Omental fat pad (tissue), 3 donors: ENCODE measurements at regions not wholly inside any gene's neighbourhood (a gene's known extent, or its start where the extent isn't known, plus 50 kb on each side); places are given as distances from the start of the nearest gene placed in this dataset.

ENCODE experiments used
- ATAC-seq: fragments of 150-250 bp; one replicate; pipeline ENCODE4 v1.9.1; 2016; ENCODE audit warnings: mild to moderate bottlenecking, moderate library complexity; ENCODE audit not compliant: low FRiP score
- DNase-seq: peaks from one replicate; pipeline ENCODE4 v3.0.0-alpha.2; 2019; ENCODE audit warnings: low spot score
- TF ChIP-seq, protein P1 (sequence below), 3 donors: fragments of 450-650 bp; IDR thresholded peaks; one replicate each; pipeline ENCODE4 v1.5.1; 2016 to 2017; ENCODE audit warnings: antibody characterized with exemption in 3 of 3, mild to moderate bottlenecking in 3 of 3, moderate library complexity in 2 of 3

DNA sequence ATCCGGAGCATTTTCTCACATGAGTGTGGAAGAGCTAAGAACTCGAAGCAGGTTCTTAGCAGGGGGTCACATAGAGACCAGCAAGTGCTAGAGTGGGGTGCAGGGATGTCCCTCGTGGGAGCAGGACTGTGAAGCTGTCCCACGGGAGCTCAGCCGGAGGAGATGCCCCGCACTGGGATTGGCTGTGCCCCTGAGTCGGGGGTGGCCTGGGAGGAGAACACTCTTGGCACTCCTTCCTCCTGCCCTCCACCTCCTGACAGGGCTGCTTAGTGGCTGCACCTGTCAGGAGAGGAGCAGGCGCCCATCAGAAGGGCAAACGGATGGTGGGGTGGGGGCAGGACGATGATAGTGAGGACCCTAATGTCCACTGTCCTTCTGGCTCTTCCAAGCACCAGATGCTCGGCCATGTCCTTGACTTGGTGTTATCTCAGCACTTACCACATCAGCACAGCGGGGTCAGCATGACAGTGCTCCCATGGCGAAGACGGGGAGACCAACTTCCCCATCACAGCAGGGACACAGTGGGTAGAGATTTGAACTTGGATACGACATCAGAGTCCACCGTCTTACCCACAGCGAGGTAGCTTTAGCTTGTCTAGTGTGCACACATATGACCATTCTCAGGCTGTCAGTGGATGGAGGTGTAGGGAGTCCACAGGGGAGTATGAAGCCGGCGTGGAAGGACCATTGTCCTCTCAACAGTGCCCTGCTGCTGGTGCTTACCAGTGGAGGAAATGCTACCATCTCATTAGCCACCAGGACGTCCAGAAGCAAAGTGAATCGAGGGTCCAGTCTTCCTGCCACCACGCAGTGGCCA lies 142.5 kb upstream of the SHH start:
- ATAC-seq (no peak), DNase-seq (no peak)
- TF ChIP-seq, protein P1, sequence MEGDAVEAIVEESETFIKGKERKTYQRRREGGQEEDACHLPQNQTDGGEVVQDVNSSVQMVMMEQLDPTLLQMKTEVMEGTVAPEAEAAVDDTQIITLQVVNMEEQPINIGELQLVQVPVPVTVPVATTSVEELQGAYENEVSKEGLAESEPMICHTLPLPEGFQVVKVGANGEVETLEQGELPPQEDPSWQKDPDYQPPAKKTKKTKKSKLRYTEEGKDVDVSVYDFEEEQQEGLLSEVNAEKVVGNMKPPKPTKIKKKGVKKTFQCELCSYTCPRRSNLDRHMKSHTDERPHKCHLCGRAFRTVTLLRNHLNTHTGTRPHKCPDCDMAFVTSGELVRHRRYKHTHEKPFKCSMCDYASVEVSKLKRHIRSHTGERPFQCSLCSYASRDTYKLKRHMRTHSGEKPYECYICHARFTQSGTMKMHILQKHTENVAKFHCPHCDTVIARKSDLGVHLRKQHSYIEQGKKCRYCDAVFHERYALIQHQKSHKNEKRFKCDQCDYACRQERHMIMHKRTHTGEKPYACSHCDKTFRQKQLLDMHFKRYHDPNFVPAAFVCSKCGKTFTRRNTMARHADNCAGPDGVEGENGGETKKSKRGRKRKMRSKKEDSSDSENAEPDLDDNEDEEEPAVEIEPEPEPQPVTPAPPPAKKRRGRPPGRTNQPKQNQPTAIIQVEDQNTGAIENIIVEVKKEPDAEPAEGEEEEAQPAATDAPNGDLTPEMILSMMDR (IDR thresholded peaks at IDR 0.05): no peak

DNA sequence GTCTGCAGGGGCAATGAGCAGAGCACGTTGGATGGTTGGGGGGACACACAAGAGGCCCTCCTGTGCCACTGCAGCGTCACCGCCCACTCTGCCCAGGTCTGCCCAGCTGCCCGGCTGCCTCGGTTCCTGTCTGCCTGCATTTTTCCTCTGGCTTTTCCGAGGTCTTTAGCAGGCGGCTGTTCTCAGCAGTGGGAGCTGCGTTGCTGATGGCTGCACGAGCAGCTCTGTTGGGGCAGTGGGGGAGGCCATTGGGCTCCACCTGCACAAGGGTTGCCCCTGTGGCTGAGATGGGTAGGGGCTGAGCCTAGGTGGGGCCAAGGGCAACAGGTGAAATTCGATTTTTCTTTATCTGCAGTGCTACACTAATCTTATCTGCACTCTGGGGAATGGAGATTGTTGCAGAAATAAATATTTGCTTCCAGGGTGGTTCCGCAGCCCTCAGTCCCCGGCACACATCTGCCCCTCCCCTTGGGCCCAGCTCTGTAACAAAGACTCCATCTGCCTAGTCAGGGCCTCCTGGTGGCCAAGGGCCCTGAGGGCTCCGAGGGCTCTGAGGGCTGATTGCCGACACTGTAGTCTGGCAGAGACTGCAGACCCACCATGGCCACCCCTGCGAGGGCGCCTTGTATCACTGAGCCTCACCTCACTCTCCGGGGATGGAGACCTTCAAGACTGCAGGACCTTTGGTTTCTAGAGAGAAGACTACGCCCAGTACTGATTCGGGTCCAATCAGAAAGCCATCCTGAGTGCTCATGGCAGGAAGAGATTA lies 141.7 kb upstream of the SHH start:
- TF ChIP-seq, protein P1 (IDR thresholded peaks at IDR 0.05): no peak
- no peak for ATAC-seq
- no peak for DNase-seq

DNA sequence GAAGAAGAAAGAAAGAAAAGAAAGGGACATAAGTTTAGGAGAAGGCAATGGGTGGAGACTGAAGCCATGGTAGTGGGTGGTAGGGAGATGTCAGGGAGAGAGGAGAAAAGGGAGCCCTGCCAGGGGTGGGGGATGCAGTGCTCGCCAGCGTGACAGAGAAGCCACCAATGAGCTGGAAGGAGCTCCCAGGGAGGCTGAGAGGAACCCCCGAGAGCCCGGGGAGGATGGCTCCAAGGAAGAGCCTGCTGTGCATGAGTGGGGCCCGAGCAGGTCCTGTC lies 141.2 kb upstream of the SHH start:
- TF ChIP-seq, protein P1 (IDR thresholded peaks at IDR 0.05): no peak
- ATAC-seq (no peak), DNase-seq (no peak)

DNA sequence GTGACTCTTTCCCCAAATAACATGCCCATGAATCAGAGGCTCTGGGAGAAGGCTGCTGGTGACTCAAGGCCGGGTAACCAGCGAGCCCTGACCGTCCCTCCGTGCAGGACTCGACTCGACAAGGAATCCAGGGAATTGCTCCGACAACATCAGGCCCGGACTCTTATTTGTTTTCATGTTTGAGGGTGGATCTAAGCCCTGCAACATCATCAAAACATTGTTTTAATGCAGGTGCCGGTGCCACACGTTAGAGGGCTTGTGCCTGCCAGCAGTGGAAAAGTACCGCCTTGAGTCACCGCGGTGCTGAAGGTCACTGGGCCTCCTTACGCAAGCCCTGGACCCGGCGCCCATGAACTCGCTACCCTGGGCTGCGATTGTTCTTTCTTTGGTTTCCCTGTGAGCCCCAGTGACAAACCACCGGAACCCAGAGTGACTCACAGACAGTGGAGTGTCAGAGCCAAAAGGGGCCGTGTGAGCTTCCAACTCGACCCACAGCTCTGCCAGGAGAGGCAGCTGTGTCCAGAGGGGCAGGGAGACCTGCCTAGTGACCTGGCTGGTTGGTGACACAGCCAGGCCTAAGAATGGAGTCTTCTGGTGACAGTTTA lies 139.4 kb upstream of the SHH start:
- DNase-seq: no peak
- TF ChIP-seq, protein P1 (IDR thresholded peaks at IDR 0.05): no peak
- ATAC-seq: no peak

DNA sequence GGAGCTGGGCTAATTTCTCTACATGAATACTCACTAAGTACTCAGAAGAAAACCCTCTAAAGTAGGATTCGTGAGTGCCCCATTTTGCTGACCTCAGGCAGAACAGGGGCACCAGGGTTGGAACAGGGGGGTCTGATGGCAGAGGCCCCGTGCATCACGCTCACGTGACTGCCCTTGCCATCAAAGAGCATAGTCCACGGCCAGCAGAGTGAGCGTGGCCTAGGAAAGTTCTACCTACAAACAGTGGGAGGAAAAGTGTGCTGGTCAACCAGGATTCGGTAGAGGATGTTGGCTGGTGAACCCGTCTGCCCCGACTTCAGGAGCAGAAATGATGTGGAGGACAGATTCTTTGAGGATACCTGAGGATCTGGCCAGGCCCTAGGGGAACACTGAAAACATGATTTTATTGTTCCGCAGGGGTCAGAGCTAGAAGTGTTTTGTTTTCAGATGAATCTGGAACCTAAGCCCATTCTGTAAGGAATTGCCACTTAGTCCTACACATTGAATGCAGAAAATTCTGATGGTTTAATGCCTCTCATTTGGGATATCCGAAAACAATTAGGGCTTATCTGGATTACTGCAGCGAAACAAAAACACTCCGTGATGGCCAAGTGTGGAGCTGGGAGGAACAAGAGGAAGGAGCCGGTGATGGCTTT lies 138.8 kb upstream of the SHH start:
- TF ChIP-seq, protein P1 (IDR thresholded peaks at IDR 0.05): no peak

DNA sequence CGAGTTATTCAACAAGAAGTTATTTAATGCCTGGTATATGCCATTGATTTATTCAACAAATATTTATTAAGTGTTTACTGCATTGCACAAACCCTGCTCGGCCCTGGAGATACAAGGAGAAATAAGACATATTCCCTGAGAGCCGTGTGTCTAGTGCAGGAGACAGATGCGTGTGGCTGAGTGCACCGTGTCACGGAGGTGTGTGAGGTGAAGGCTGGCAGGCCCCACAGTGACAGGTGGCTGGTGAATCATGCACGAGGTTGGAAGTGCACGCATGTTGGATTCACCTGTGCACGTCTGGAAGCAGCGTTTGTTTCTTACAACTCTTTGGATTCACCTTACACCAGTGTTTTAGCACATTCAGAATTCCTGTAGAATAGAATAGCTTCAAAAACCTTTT lies 136.6 kb upstream of the SHH start:
- DNase-seq (no peak), ATAC-seq (no peak)
- TF ChIP-seq, protein P1 (IDR thresholded peaks at IDR 0.05): no peak

More for the DNA sequence above, 138.8 kb upstream of the SHH start:
- DNase-seq: no peak
- no peak for ATAC-seq
